Activated naive CD8-positive, alpha-beta T cell treated with anti-CD3 and anti-CD28 coated beads, Interleukin-2, amount 10 ng/mL, durations not matched to agents 7 days and 5 days (primary cell): ENCODE measurements at regions not wholly inside any gene's neighbourhood (a gene's known extent, or its start where the extent isn't known, plus 50 kb on each side); places are given as distances from the start of the nearest gene placed in this dataset.
"Not testable (repeated sequence)": the region's sequence is repeated elsewhere in the genome, so short reads cannot be mapped to it uniquely, and the experiment has no call there.

Source experiments
- ATAC-seq: fragments of 150-1000 bp; cut with Tn5 transposase; one replicate; pipeline ENCODE4 v1.10.0; 2021; ENCODE audit warnings: low read depth, moderate library complexity
- POLR2A ChIA-PET: fragments of 350-600 bp; sonication (Branson Sonifier 250); formaldehyde crosslinking; loops from one replicate; lab custom pipeline; 2021; ENCODE audit warnings: antibody characterized with exemption; lab: Charles Lee
- DNase-seq: peaks from one replicate; pipeline ENCODE4 v3.0.0; 2021
- H3K27ac Mint-ChIP-seq: one replicate; pipeline ENCODE4 v1.8.0; 2022; ENCODE audit warnings: mild to moderate bottlenecking, mixed read lengths
- H3K27me3 Mint-ChIP-seq: one replicate; pipeline ENCODE4 v1.8.0; 2022; ENCODE audit warnings: mild to moderate bottlenecking, moderate library complexity, mixed read lengths
- H3K36me3 Mint-ChIP-seq: one replicate; pipeline ENCODE4 v1.8.0; 2021; ENCODE audit warnings: mild to moderate bottlenecking, mixed read lengths
- H3K4me1 Mint-ChIP-seq: one replicate; pipeline ENCODE4 v1.8.0; 2021; ENCODE audit warnings: mixed read lengths
- H3K4me3 Mint-ChIP-seq: one replicate; pipeline ENCODE4 v1.8.0; 2022; ENCODE audit warnings: mild to moderate bottlenecking, moderate library complexity, mixed read lengths
- H3K9me3 Mint-ChIP-seq: one replicate; pipeline ENCODE4 v1.8.0; 2021; ENCODE audit warnings: mixed read lengths

- H3K9me3 Mint-ChIP-seq, DNase-seq, POLR2A ChIA-PET, H3K4me3 Mint-ChIP-seq, H3K4me1 Mint-ChIP-seq, H3K27ac Mint-ChIP-seq, H3K36me3 Mint-ChIP-seq, ATAC-seq, H3K27me3 Mint-ChIP-seq: not testable (repeated sequence)
These were observed 1364.3 kb downstream of the CDH12 start for GRCh38 chr5:21488828-21489227.

- POLR2A ChIA-PET, H3K36me3 Mint-ChIP-seq, H3K9me3 Mint-ChIP-seq, H3K4me1 Mint-ChIP-seq, ATAC-seq, DNase-seq, H3K27ac Mint-ChIP-seq, H3K4me3 Mint-ChIP-seq, H3K27me3 Mint-ChIP-seq: not testable (repeated sequence)
These were observed 1367.6 kb downstream of the CDH12 start for GRCh38 chr5:21485458-21486000.

DNA sequence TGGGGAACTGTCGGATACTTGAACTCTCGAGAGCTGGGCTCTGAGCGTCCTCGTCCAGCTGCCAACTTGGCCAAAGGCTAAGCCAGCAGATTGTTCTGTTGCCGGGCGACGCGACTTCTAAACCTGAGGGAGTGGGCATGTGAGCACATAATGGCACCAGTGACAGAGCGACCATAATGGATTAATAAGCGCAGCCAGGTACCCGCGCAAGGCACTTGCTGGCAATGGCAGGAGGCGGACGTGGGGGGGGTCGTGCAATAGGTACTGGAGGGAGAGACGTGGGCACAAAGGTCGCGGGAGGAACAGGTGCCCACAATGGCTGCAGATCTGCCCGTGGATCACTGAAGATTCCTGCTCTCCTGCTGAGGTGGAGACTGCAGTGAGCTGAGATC is 1368.7 kb downstream of the CDH12 start:
- not testable (repeated sequence) for H3K27ac Mint-ChIP-seq, H3K36me3 Mint-ChIP-seq

GRCh38 chr5:21483790-21484497 is 1369.2 kb downstream of the CDH12 start:
- H3K27me3 Mint-ChIP-seq, H3K4me1 Mint-ChIP-seq, H3K27ac Mint-ChIP-seq: not testable (repeated sequence)

More for the DNA sequence above, 1368.7 kb downstream of the CDH12 start:
- H3K4me3 Mint-ChIP-seq, H3K4me1 Mint-ChIP-seq, DNase-seq, ATAC-seq, H3K9me3 Mint-ChIP-seq, H3K27me3 Mint-ChIP-seq, POLR2A ChIA-PET: not testable (repeated sequence)

DNA sequence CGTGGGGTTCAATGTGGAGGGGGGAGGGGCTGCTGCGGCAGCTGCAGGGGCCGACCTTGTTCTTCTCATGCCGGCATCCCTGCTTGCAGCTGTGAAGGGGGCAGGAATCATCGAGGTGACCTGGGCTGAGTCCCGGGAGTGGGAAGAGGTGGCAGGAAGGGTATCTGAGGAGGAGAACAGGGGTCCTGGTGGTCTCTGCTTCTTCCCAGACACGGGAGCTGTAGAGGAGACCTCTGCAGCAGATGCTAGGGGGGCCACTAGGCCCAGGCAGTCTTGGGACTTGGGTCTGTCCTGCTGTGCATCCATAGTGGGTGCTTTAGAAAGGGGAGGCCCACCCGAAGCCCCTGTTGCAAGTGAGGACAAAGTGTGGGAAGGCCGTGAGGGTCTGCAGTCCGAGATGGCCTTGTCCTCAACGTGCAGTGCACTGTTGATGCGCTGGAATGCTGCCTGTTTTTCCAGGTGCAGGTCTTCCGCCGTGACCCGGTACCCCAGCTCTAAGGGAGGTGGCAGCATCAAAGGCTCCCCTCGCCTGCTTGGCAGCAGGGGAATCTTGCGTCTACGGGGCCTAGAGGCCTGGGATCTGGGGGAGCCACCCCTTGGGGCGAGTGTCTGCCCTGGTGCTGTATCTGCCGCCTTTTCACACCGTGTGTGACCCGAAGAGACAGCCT is 1370.0 kb downstream of the CDH12 start:
- DNase-seq, H3K4me1 Mint-ChIP-seq, H3K27ac Mint-ChIP-seq, H3K9me3 Mint-ChIP-seq, H3K27me3 Mint-ChIP-seq, POLR2A ChIA-PET, ATAC-seq, H3K4me3 Mint-ChIP-seq: not testable (repeated sequence)
- H3K36me3 Mint-ChIP-seq, result peaks cover 13% of the 10 kb centered on the region

More at GRCh38 chr5:21483790-21484497, 1369.2 kb downstream of the CDH12 start:
- DNase-seq, H3K4me3 Mint-ChIP-seq, ATAC-seq, POLR2A ChIA-PET, H3K9me3 Mint-ChIP-seq: not testable (repeated sequence)
- peaks cover 11% of the 10 kb centered on the region for H3K36me3 Mint-ChIP-seq

DNA sequence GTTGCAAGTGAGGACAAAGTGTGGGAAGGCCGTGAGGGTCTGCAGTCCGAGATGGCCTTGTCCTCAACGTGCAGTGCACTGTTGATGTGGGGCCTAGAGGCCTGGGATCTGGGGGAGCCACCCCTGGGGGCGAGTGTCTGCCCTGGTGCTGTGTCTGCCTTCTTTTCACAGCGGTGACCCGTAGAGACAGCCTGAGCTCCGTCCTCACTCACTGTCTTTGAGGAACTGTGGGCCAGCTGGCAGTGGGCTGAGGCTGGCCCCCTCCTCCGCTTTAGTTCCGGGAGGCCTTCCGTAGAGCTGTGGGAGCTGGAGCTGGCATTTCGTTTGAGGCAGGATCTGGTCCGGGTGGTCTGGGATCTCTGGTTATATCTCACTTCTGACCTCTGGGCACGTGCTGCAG is 1370.6 kb downstream of the CDH12 start:
- H3K9me3 Mint-ChIP-seq, H3K4me3 Mint-ChIP-seq, H3K27ac Mint-ChIP-seq, DNase-seq, H3K4me1 Mint-ChIP-seq, POLR2A ChIA-PET, H3K27me3 Mint-ChIP-seq, ATAC-seq: not testable (repeated sequence)
- peaks cover 13% of the 10 kb centered on the region for H3K36me3 Mint-ChIP-seq

- H3K27ac Mint-ChIP-seq, POLR2A ChIA-PET, H3K4me3 Mint-ChIP-seq, H3K4me1 Mint-ChIP-seq, DNase-seq, H3K9me3 Mint-ChIP-seq, ATAC-seq, H3K27me3 Mint-ChIP-seq: not testable (repeated sequence)
- peaks cover 13% of the 10 kb centered on the region for H3K36me3 Mint-ChIP-seq
These were observed 1371.5 kb downstream of the CDH12 start for GRCh38 chr5:21481320-21482270.

DNA sequence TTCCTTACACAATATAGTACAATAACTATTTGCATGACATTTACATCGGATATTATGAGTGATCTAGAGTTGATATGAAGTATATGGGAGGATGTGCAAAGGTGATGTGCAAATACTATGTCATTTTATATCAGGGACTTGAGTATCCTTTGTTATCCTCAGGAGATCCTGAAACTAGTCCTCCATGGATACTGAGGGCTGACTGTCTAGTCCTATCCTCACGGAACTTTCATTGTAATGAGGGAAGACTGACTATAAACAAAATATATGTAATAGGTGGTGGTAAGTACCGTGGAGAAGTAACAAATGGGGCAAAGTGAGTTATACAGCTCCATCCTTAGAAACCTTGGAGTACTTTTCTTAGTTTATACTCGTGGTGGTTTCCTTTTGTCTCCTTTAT is 1373.1 kb downstream of the CDH12 start:
- H3K4me1 Mint-ChIP-seq, H3K27ac Mint-ChIP-seq, H3K4me3 Mint-ChIP-seq, H3K27me3 Mint-ChIP-seq, ATAC-seq, DNase-seq, POLR2A ChIA-PET, H3K9me3 Mint-ChIP-seq: not testable (repeated sequence)
- peaks cover 12% of the 10 kb centered on the region for H3K36me3 Mint-ChIP-seq

DNA sequence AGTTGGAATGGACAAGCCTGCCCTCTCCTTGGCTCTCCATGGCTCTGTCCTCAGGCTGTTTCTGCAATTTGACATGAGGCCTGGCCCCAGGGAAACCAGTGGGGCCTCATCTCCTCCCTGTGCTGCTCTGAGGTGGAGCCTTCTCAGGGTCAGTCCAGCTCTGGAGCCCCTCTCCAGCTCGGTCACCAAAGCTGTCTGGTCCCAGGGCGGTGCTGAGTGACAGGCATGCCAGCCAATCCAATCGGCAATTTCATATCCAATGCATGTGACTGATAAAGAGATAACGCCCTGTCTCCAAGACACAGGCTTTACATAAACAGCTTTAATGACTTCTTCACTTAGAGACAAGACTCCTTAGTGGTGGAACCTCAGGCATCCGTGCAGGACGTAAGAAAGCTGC is 1379.2 kb downstream of the CDH12 start:
- H3K36me3 Mint-ChIP-seq, H3K9me3 Mint-ChIP-seq, POLR2A ChIA-PET: not testable (repeated sequence)

DNA sequence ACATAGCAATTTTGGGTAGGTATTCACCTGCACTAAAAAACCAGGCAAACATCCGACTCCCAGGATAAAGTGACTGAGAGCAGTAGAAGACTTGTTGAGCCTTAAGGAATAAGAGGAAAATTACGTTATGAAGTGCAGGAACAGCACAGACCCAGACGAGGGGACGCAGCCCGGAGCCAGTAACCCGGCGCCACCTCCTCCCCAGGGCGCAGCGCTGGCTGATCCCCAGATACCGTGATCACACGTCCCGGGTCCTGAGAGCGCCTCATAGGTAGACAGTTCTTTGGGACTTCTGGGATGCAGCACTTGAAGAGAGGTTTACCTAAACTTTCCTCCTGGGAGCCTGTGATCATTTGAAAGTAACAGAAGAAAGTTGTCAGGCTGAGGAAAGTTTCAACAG is 1379.7 kb downstream of the CDH12 start:
- H3K4me1 Mint-ChIP-seq, H3K27me3 Mint-ChIP-seq, H3K9me3 Mint-ChIP-seq, DNase-seq, H3K4me3 Mint-ChIP-seq, POLR2A ChIA-PET, ATAC-seq, H3K27ac Mint-ChIP-seq, H3K36me3 Mint-ChIP-seq: not testable (repeated sequence)

More for the DNA sequence above, 1379.2 kb downstream of the CDH12 start:
- not testable (repeated sequence) for H3K27me3 Mint-ChIP-seq, DNase-seq, ATAC-seq, H3K4me3 Mint-ChIP-seq, H3K4me1 Mint-ChIP-seq, H3K27ac Mint-ChIP-seq

GRCh38 chr5:21471691-21472090 is 1381.5 kb downstream of the CDH12 start:
- DNase-seq, H3K36me3 Mint-ChIP-seq, H3K27ac Mint-ChIP-seq, ATAC-seq, H3K4me3 Mint-ChIP-seq, H3K9me3 Mint-ChIP-seq, H3K27me3 Mint-ChIP-seq, H3K4me1 Mint-ChIP-seq, POLR2A ChIA-PET: not testable (repeated sequence)

GRCh38 chr5:21469523-21470101 is 1383.5 kb downstream of the CDH12 start:
- H3K27me3 Mint-ChIP-seq, H3K4me1 Mint-ChIP-seq, ATAC-seq, POLR2A ChIA-PET, H3K27ac Mint-ChIP-seq, H3K4me3 Mint-ChIP-seq, H3K9me3 Mint-ChIP-seq, DNase-seq: not testable (repeated sequence)
- H3K36me3 Mint-ChIP-seq, result peaks cover 11% of the 10 kb centered on the region

GRCh38 chr5:21467544-21467943 is 1385.6 kb downstream of the CDH12 start:
- H3K27me3 Mint-ChIP-seq, DNase-seq, H3K9me3 Mint-ChIP-seq, H3K27ac Mint-ChIP-seq, H3K4me1 Mint-ChIP-seq, ATAC-seq, POLR2A ChIA-PET, H3K4me3 Mint-ChIP-seq: not testable (repeated sequence)
- peaks cover 12% of the 10 kb centered on the region for H3K36me3 Mint-ChIP-seq
